Spleen (tissue), 11 donors: ENCODE measurements at regions not wholly inside any gene's neighbourhood (a gene's known extent, or its start where the extent isn't known, plus 50 kb on each side); places are given as distances from the start of the nearest gene placed in this dataset.
"Not testable (repeated sequence)": the region's sequence is repeated elsewhere in the genome, so short reads cannot be mapped to it uniquely, and the experiment has no call there.

Experiments used
- DNase-seq: peaks from one replicate; pipeline ENCODE4 v3.0.0-alpha.2; 2020
- H3K27ac ChIP-seq, 8 donors: fragments of 200-600 bp; sonication (generic) in 7 of 8; 1 replicate in 4 of 8; 2 replicates in 4 of 8; pipeline versions ENCODE4 v1.5.0 to v1.8.0; 2016 to 2021; ENCODE audit warnings: inconsistent platforms in 4 of 8, mild to moderate bottlenecking in 4 of 8, moderate library complexity in 1 of 8
- H3K27me3 ChIP-seq, 7 donors: fragments of 200-600 bp; sonication (generic) in 6 of 7; replicated peaks in 1 of 7; 1 replicate in 4 of 7; 2 replicates in 3 of 7; pipeline versions ENCODE4 v1.5.0 to v1.8.0; 2016 to 2021; ENCODE audit warnings: inconsistent platforms in 3 of 7, mild to moderate bottlenecking in 1 of 7
- H3K36me3 ChIP-seq, 6 donors: fragments of 200-600 bp; sonication (generic) in 5 of 6; 1 replicate in 4 of 6; 2 replicates in 2 of 6; pipeline versions ENCODE4 v1.5.0 to v1.8.0; 2016 to 2021; ENCODE audit warnings: inconsistent platforms in 2 of 6
- H3K4me1 ChIP-seq, 6 donors: fragments of 200-600 bp; sonication (generic) in 5 of 6; 1 replicate in 3 of 6; 2 replicates in 3 of 6; pipeline versions ENCODE4 v1.5.0 to v1.8.0; 2016 to 2021; ENCODE audit warnings: inconsistent platforms in 3 of 6
- H3K4me3 ChIP-seq, 8 donors: fragments of 200-600 bp; sonication (generic) in 7 of 8; 1 replicate in 4 of 8; 2 replicates in 4 of 8; pipeline versions ENCODE4 v1.5.0 to v1.8.0; 2016 to 2021; ENCODE audit warnings: inconsistent platforms in 4 of 8, mild to moderate bottlenecking in 4 of 8, moderate library complexity in 2 of 8
- H3K9me3 ChIP-seq, 8 donors: fragments of 200-600 bp; sonication (generic) in 7 of 8; 1 replicate in 4 of 8; 2 replicates in 4 of 8; pipeline versions ENCODE4 v1.5.0 to v1.8.0; 2016 to 2021; ENCODE audit warnings: inconsistent platforms in 4 of 8
- POLR2A ChIP-seq, 3 donors: fragments of 450-650 bp; IDR thresholded peaks; one replicate each; pipeline ENCODE4 v1.5.1; 2017; ENCODE audit warnings: antibody characterized with exemption in 3 of 3, mild to moderate bottlenecking in 1 of 3
- POLR2AphosphoS5 ChIP-seq, 3 donors: sonication (generic); formaldehyde crosslinking; IDR thresholded peaks; one replicate each; pipeline ENCODE4 v1.5.1; 2017; ENCODE audit warnings: antibody characterized with exemption in 3 of 3
- WGBS, 5 donors: extraction: QIAGEN DNeasy Blood & Tissue Kit in 3 of 5; methylation state at CpG; one replicate each; pipeline versions ENCODE4 v1.1.5 to v1.1.7; 2013 to 2018; 5-methylcytosine and 5-hydroxymethylcytosine counted together
- intact Hi-C: fragments of 100-400 bp; cut with DNase I; formaldehyde crosslinking; loops from one replicate; pipeline ENCODE4 v1.15.0; 2023; ENCODE audit warnings: low total_unique reads
- TF ChIP-seq, protein P1 (sequence below), 11 experiments: fragments of 200-600 bp in 7 of 11; fragments of 450-650 bp in 4 of 11; sonication (generic) in 4 of 11; IDR thresholded peaks in 8 of 11; conservative IDR thresholded peaks in 3 of 11; 1 replicate in 7 of 11; 2 replicates in 4 of 11; pipeline versions ENCODE4 v1.4.0 to v1.8.0; 2016 to 2021; ENCODE audit warnings: antibody characterized with exemption in 11 of 11, inconsistent platforms in 4 of 11, mild to moderate bottlenecking in 1 of 11
- donor health status: healthy with polysubstance abuse.
- donor health status: DM: no; HTN: no; CAD: no; lungs with moderate emphysema.
- donor health status: DM: no; HTN: no; CAD: no.
- donor health status: Bipolar disorder and iron deficiency.
- donor health status: healthy.
- donor health status: DM: no; HTN: no; CAD: no.
- donor health status: DM: yes; HTN: yes; CAD: no.

DNA sequence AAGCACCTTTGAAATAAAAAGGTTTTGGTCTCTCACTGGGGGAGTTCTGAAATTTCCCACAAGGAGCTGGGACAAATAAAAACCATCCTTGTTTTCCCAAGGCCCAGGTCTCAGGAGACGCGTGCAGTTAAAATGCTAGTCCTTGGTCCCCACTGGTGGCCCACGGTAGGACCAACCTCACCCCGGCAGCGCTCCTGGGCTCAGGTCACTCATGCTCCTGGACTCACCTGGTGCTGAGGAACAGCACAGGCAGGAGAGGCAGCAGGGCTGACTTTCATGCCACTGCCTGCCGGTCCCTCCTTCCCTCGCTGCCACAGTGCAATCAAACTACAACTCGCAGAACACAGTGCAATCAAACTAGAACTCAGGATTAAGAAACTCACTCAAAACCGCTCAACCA lies 356.8 kb upstream of the CCDC179 start:
- Histone ChIP-seq H3K27ac (no peak overlapping the region), H3K9me3 (peaks cover 0 to 28% (median 6%) of the 10 kb centered on the region in 8 donors), H3K4me1 (no peaks in the 10 kb centered on the region), H3K4me3 (no peak overlapping the region), H3K27me3 (no peaks in the 10 kb centered on the region), H3K36me3 (no peaks in the 10 kb centered on the region)
- TF ChIP-seq POLR2AphosphoS5 (IDR thresholded peaks at IDR 0.05) (no peak), POLR2A (IDR thresholded peaks at IDR 0.05) (no peak)
- TF ChIP-seq, protein P1, sequence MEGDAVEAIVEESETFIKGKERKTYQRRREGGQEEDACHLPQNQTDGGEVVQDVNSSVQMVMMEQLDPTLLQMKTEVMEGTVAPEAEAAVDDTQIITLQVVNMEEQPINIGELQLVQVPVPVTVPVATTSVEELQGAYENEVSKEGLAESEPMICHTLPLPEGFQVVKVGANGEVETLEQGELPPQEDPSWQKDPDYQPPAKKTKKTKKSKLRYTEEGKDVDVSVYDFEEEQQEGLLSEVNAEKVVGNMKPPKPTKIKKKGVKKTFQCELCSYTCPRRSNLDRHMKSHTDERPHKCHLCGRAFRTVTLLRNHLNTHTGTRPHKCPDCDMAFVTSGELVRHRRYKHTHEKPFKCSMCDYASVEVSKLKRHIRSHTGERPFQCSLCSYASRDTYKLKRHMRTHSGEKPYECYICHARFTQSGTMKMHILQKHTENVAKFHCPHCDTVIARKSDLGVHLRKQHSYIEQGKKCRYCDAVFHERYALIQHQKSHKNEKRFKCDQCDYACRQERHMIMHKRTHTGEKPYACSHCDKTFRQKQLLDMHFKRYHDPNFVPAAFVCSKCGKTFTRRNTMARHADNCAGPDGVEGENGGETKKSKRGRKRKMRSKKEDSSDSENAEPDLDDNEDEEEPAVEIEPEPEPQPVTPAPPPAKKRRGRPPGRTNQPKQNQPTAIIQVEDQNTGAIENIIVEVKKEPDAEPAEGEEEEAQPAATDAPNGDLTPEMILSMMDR (IDR thresholded peaks at IDR 0.05 in 8 of 11, conservative IDR thresholded peaks at IDR 0.05 in 3 of 11), result no peak
- intact Hi-C loops, result no loop called here
- DNase-seq, result peak; percentile 45
- WGBS, 5 donors, result 79 to 91% (median 85%) methylated on average over 8 to 9 of the region's 9 CpGs

GRCh38 chr11:23220086-23220485 lies 359.8 kb upstream of the CCDC179 start:
- H3K27ac ChIP-seq, H3K4me1 ChIP-seq, DNase-seq, intact Hi-C loops, H3K36me3 ChIP-seq, H3K4me3 ChIP-seq, H3K27me3 ChIP-seq: not testable (repeated sequence)
- WGBS, 5 donors, result 65 to 87% (median 84%) methylated on average over 3 of the region's 3 CpGs
- peaks cover 0 to 30% (median 8%) of the 10 kb centered on the region in 8 donors for H3K9me3 ChIP-seq

- Histone ChIP-seq H3K4me3 (no peak overlapping the region), H3K27me3 (no peaks in the 10 kb centered on the region), H3K9me3 (peaks cover 0 to 30% (median 6%) of the 10 kb centered on the region in 8 donors), H3K27ac (no peak overlapping the region), H3K36me3 (no peaks in the 10 kb centered on the region), H3K4me1 (no peaks in the 10 kb centered on the region)
- no peak for DNase-seq
- TF ChIP-seq, protein P1 (IDR thresholded peaks at IDR 0.05 in 8 of 11, conservative IDR thresholded peaks at IDR 0.05 in 3 of 11), result no peak
- TF ChIP-seq POLR2AphosphoS5 (IDR thresholded peaks at IDR 0.05) (no peak), POLR2A (IDR thresholded peaks at IDR 0.05) (no peak)
- intact Hi-C loops, result no loop called here
These were observed 361.1 kb upstream of the CCDC179 start for GRCh38 chr11:23221366-23221765.

DNA sequence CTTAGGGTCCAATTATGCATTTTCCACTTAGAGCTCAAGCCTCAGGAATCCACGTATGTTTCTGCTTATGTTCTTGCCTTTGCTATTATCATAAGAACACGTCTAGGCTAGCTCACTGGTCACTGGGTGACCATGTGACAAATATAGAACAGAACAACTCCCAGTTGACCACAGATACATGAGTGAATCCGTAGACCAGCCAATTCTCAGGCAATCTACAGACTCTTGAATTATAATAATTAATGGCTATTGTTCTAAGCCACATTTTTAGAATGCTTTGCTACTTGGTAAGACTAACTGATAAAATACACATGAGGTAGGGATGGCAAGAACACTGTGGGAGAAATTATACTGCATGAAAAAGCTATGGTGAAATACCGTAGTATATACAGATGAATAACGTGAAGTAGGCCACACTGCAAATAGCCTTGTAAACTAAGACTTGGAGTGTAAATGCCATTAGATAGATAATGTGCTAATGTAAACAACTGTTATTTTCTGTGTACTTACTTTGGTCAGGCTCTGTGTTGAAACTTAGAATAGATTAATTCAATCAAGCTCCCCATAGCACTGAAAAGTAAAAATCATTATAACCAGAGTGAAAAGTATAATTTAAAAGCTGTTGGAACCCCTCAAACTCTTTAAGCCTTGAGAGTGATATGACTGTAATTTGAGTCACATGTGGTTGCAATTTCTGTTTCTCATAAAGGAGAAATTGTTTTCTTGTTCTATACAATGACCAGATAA lies 366.2 kb upstream of the CCDC179 start:
- no peak for DNase-seq
- no peak overlapping the region for H3K4me3 ChIP-seq
- intact Hi-C loops, result no loop called here
- H3K36me3 ChIP-seq, result no peaks in the 10 kb centered on the region
- TF ChIP-seq POLR2AphosphoS5 (IDR thresholded peaks at IDR 0.05) (no peak), POLR2A (IDR thresholded peaks at IDR 0.05) (no peak)
- TF ChIP-seq, protein P1 (IDR thresholded peaks at IDR 0.05 in 8 of 11, conservative IDR thresholded peaks at IDR 0.05 in 3 of 11), result no peak
- 70 to 85% (median 78%) methylated on average over 5 of the region's 5 CpGs for WGBS, 5 donors
- H3K9me3 ChIP-seq, result peaks cover 0 to 7% (median 0%) of the 10 kb centered on the region in 8 donors
- no peaks in the 10 kb centered on the region for H3K27me3 ChIP-seq
- H3K27ac ChIP-seq, result no peak overlapping the region
- no peaks in the 10 kb centered on the region for H3K4me1 ChIP-seq
